SW480 (cell line): ENCODE measurements at regions not wholly inside any gene's neighbourhood (a gene's known extent, or its start where the extent isn't known, plus 50 kb on each side); places are given as distances from the start of the nearest gene placed in this dataset.
"Not testable (repeated sequence)": the region's sequence is repeated elsewhere in the genome, so short reads cannot be mapped to it uniquely, and the experiment has no call there.

Source experiments
- DNase-seq: peaks from one replicate; pipeline ENCODE4 v3.0.0-alpha.2; 2016; ENCODE audit warnings: low spot score

- no peak for DNase-seq
Measured at GRCh38 chr17:43315858-43316521, 82.2 kb upstream of the RNU2-1 start.

- no peak for DNase-seq
Measured at GRCh38 chr17:43315369-43315768, 81.6 kb upstream of the RNU2-1 start.

- no peak for DNase-seq
Measured at GRCh38 chr17:43314611-43315011, 80.8 kb upstream of the RNU2-1 start.

GRCh38 chr17:43312011-43312410 lies 78.2 kb upstream of the RNU2-1 start:
- no peak for DNase-seq

GRCh38 chr17:43309505-43310332 lies 75.9 kb upstream of the RNU2-1 start:
- DNase-seq: no peak

- DNase-seq: no peak
Measured at GRCh38 chr17:43308999-43309398, 75.2 kb upstream of the RNU2-1 start.

GRCh38 chr17:43304792-43305191 lies 71.0 kb upstream of the RNU2-1 start:
- DNase-seq: not testable (repeated sequence)

GRCh38 chr17:43303049-43303448 lies 69.3 kb upstream of the RNU2-1 start:
- DNase-seq: not testable (repeated sequence)

- not testable (repeated sequence) for DNase-seq
Measured at GRCh38 chr17:43299300-43300076, 65.7 kb upstream of the RNU2-1 start.

- not testable (repeated sequence) for DNase-seq
Measured at GRCh38 chr17:43289670-43290069, 55.9 kb upstream of the RNU2-1 start.

- DNase-seq: not testable (repeated sequence)
Measured at GRCh38 chr17:43283606-43284005, 49.8 kb upstream of the RNU2-1 start.
